ENCODE measurements at regions not wholly inside any gene's neighbourhood (a gene's known extent, or its start where the extent isn't known, plus 50 kb on each side); places are given as distances from the start of the nearest gene placed in this dataset.

DNA sequence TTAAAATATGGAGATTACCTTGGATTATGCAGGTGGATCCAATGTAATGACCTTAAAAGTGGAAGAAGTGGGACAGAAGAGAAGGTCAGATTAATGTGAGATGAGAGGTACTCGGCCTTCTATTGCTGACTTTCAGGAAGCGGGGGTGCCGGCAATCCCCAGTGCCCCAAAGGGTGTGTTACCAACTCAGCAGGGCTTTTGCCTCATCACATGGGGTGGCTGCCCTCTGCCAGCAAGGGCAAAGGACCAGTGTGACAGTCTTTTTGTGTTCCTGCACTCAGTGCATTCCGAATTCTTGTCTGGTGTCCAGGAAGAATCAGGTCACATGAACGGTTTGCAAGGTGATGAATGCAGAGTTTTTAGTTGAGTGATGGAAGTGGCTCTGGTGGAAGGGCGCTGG is 624.2 kb downstream of the COL12A1 start:
- no peak overlapping the region for H3K4me3 Mint-ChIP-seq
- Histone ChIP-seq H3K27me3 (ENCODE audit: insufficient read depth) (no peaks in the 10 kb centered on the region), H3K4me3 (no peak overlapping the region), H4K20me1 (replicated peaks; ENCODE audit: insufficient read depth) (no peaks in the 10 kb centered on the region), H3K36me3 (ENCODE audit: insufficient read depth) (no peaks in the 10 kb centered on the region), H3K79me2 (replicated peaks; ENCODE audit: insufficient read depth) (no peaks in the 10 kb centered on the region), H3K9me2 (ENCODE audit: insufficient read depth) (peaks cover 7% of the 10 kb centered on the region; the same call in 1 of the 2 replicates), H3K4me2 (no peak overlapping the region), H2AFZ (peak overlapping the region; percentile 18; the same call in 1 of the 2 replicates), H3F3A (replicated peaks; ENCODE audit: low read depth) (no peaks in the 10 kb centered on the region), H3K27ac (ENCODE audit: low read depth) (no peak overlapping the region), H3K4me1 (ENCODE audit: insufficient read depth) (no peaks in the 10 kb centered on the region)
- H3K27me3 Mint-ChIP-seq (ENCODE audit: insufficient read depth, low read depth, poor library complexity): no peaks in the 10 kb centered on the region
- H3K27ac Mint-ChIP-seq: 0 out of 2 replicates have a peak overlapping the region, but pooled peaks have one; percentile 11
- DNase-seq (ENCODE audit: low spot score): no peak
- TF ChIP-seq CREB1 (CRISPR knock-in tag; IDR thresholded peaks at IDR 0.05; ENCODE audit: low read depth): no peak
- TF ChIP-seq ZNF331 (CRISPR knock-in tag; IDR thresholded peaks at IDR 0.05; ENCODE audit: low read depth): no peak
- no peak for TF ChIP-seq ZNF114 (CRISPR knock-in tag; IDR thresholded peaks at IDR 0.05)
- no peak for TF ChIP-seq STAT1 (IDR thresholded peaks at IDR 0.05; ENCODE audit: unreplicated experiment)
- TF ChIP-seq EZH2phosphoT487 (IDR thresholded peaks at IDR 0.05; ENCODE audit: unreplicated experiment): no peak
- TF ChIP-seq JUNB (IDR thresholded peaks at IDR 0.05; ENCODE audit: unreplicated experiment): no peak
- TF ChIP-seq NANOG (IDR thresholded peaks at IDR 0.05; ENCODE audit: borderline replicate concordance): no peak
- TF ChIP-seq, protein P1, sequence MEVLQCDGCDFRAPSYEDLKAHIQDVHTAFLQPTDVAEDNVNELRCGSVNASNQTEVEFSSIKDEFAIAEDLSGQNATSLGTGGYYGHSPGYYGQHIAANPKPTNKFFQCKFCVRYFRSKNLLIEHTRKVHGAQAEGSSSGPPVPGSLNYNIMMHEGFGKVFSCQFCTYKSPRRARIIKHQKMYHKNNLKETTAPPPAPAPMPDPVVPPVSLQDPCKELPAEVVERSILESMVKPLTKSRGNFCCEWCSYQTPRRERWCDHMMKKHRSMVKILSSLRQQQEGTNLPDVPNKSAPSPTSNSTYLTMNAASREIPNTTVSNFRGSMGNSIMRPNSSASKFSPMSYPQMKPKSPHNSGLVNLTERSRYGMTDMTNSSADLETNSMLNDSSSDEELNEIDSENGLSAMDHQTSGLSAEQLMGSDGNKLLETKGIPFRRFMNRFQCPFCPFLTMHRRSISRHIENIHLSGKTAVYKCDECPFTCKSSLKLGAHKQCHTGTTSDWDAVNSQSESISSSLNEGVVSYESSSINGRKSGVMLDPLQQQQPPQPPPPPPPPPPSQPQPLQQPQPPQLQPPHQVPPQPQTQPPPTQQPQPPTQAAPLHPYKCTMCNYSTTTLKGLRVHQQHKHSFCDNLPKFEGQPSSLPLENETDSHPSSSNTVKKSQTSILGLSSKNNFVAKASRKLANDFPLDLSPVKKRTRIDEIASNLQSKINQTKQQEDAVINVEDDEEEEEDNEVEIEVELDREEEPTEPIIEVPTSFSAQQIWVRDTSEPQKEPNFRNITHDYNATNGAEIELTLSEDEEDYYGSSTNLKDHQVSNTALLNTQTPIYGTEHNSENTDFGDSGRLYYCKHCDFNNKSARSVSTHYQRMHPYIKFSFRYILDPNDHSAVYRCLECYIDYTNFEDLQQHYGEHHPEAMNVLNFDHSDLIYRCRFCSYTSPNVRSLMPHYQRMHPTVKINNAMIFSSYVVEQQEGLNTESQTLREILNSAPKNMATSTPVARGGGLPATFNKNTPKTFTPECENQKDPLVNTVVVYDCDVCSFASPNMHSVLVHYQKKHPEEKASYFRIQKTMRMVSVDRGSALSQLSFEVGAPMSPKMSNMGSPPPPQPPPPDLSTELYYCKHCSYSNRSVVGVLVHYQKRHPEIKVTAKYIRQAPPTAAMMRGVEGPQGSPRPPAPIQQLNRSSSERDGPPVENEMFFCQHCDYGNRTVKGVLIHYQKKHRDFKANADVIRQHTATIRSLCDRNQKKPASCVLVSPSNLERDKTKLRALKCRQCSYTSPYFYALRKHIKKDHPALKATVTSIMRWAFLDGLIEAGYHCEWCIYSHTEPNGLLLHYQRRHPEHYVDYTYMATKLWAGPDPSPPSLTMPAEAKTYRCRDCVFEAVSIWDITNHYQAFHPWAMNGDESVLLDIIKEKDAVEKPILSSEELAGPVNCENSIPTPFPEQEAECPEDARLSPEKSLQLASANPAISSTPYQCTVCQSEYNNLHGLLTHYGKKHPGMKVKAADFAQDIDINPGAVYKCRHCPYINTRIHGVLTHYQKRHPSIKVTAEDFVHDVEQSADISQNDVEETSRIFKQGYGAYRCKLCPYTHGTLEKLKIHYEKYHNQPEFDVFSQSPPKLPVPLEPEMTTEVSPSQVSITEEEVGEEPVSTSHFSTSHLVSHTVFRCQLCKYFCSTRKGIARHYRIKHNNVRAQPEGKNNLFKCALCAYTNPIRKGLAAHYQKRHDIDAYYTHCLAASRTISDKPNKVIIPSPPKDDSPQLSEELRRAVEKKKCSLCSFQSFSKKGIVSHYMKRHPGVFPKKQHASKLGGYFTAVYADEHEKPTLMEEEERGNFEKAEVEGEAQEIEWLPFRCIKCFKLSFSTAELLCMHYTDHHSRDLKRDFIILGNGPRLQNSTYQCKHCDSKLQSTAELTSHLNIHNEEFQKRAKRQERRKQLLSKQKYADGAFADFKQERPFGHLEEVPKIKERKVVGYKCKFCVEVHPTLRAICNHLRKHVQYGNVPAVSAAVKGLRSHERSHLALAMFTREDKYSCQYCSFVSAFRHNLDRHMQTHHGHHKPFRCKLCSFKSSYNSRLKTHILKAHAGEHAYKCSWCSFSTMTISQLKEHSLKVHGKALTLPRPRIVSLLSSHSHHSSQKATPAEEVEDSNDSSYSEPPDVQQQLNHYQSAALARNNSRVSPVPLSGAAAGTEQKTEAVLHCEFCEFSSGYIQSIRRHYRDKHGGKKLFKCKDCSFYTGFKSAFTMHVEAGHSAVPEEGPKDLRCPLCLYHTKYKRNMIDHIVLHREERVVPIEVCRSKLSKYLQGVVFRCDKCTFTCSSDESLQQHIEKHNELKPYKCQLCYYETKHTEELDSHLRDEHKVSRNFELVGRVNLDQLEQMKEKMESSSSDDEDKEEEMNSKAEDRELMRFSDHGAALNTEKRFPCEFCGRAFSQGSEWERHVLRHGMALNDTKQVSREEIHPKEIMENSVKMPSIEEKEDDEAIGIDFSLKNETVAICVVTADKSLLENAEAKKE (CRISPR knock-in tag; IDR thresholded peaks at IDR 0.05): no peak
- TF ChIP-seq, protein P2, sequence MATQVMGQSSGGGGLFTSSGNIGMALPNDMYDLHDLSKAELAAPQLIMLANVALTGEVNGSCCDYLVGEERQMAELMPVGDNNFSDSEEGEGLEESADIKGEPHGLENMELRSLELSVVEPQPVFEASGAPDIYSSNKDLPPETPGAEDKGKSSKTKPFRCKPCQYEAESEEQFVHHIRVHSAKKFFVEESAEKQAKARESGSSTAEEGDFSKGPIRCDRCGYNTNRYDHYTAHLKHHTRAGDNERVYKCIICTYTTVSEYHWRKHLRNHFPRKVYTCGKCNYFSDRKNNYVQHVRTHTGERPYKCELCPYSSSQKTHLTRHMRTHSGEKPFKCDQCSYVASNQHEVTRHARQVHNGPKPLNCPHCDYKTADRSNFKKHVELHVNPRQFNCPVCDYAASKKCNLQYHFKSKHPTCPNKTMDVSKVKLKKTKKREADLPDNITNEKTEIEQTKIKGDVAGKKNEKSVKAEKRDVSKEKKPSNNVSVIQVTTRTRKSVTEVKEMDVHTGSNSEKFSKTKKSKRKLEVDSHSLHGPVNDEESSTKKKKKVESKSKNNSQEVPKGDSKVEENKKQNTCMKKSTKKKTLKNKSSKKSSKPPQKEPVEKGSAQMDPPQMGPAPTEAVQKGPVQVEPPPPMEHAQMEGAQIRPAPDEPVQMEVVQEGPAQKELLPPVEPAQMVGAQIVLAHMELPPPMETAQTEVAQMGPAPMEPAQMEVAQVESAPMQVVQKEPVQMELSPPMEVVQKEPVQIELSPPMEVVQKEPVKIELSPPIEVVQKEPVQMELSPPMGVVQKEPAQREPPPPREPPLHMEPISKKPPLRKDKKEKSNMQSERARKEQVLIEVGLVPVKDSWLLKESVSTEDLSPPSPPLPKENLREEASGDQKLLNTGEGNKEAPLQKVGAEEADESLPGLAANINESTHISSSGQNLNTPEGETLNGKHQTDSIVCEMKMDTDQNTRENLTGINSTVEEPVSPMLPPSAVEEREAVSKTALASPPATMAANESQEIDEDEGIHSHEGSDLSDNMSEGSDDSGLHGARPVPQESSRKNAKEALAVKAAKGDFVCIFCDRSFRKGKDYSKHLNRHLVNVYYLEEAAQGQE (IDR thresholded peaks at IDR 0.05; ENCODE audit: unreplicated experiment): no peak
- no peak for TF ChIP-seq EZH2 (IDR thresholded peaks at IDR 0.05; ENCODE audit: low read depth, unreplicated experiment)
- TF ChIP-seq POLR2AphosphoS5 (IDR thresholded peaks at IDR 0.05; ENCODE audit: low read depth): no peak
- TF ChIP-seq, protein P3, sequence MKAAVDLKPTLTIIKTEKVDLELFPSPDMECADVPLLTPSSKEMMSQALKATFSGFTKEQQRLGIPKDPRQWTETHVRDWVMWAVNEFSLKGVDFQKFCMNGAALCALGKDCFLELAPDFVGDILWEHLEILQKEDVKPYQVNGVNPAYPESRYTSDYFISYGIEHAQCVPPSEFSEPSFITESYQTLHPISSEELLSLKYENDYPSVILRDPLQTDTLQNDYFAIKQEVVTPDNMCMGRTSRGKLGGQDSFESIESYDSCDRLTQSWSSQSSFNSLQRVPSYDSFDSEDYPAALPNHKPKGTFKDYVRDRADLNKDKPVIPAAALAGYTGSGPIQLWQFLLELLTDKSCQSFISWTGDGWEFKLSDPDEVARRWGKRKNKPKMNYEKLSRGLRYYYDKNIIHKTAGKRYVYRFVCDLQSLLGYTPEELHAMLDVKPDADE (IDR thresholded peaks at IDR 0.05): no peak
- TF ChIP-seq, protein P4, sequence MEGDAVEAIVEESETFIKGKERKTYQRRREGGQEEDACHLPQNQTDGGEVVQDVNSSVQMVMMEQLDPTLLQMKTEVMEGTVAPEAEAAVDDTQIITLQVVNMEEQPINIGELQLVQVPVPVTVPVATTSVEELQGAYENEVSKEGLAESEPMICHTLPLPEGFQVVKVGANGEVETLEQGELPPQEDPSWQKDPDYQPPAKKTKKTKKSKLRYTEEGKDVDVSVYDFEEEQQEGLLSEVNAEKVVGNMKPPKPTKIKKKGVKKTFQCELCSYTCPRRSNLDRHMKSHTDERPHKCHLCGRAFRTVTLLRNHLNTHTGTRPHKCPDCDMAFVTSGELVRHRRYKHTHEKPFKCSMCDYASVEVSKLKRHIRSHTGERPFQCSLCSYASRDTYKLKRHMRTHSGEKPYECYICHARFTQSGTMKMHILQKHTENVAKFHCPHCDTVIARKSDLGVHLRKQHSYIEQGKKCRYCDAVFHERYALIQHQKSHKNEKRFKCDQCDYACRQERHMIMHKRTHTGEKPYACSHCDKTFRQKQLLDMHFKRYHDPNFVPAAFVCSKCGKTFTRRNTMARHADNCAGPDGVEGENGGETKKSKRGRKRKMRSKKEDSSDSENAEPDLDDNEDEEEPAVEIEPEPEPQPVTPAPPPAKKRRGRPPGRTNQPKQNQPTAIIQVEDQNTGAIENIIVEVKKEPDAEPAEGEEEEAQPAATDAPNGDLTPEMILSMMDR (conservative IDR thresholded peaks at IDR 0.05; ENCODE audit: low read depth in 2 of 2): no peak
- no peaks in the 10 kb centered on the region for H3K4me1 Mint-ChIP-seq
- ATAC-seq: no peak
- no peaks in the 10 kb centered on the region for H3K36me3 Mint-ChIP-seq (ENCODE audit: low read depth)
- no peaks in the 10 kb centered on the region for H3K9me3 Mint-ChIP-seq

Data from GM23338 (cell line).